ENCODE measurements at regions not wholly inside any gene's neighbourhood (a gene's known extent, or its start where the extent isn't known, plus 50 kb on each side); places are given as distances from the start of the nearest gene placed in this dataset.
"Not testable (repeated sequence)": the region's sequence is repeated elsewhere in the genome, so short reads cannot be mapped to it uniquely, and the experiment has no call there.

DNA sequence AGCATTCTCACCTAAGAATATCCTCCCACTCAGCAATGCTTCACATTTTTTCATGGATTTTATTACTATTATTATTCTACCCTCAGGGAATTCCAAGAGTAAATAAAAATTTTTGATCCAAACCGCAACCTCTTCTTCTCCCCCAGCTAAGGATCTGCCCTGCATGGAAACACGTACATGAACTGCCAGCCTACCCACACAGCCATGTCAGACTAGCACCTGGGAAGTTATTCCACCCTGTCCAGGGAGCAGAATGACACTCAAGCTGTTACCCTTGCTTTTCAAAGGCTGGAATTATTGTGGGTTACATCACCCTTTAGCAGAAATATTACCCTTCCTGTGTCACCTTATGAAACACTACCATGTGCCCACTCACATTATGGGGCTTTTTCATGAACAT is 227.3 kb upstream of the USP15 start:
- TF ChIP-seq CTCF (IDR thresholded peaks at IDR 0.05; ENCODE audit: low read depth, low read length, missing control alignments): no peak
- no peak for DNase-seq (ENCODE audit: low read depth)
- no peak overlapping the region for H3K4me3 ChIP-seq (ENCODE audit: low read depth, low read length)

DNA sequence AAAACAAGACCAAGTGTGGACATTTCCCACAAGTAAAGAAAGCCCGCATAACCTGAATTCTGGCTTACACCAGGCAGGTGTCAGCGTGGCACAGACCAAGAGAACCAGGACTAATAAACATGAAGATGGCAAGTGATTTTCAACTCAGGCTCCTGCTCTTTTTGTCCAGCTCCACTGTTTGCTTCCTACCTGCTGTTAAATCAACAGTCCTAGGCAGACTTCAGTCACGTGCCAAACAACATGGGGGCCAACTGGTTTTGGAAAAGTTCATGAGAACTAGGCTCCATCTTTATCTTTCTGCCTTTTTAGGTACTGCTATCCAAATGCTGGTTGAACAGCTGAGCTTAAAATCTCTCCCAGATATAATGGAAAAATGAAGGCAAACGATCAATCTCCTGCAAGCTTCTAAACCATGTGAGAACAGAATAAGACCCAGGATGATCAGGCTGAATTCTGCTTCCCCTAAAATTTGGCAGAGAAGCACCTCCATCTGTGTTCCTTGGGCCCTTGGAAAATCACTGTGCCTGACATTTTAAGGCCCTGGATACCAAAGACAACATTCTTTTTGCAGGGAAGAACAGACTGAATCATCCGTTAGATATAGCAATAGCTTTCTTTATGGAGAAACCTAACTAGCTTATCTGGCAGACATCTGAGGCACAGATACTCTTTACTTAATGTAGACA is 215.6 kb upstream of the USP15 start:
- no peak overlapping the region for H3K4me3 ChIP-seq (ENCODE audit: low read depth, low read length)
- no peak for DNase-seq (ENCODE audit: low read depth)
- no peak for TF ChIP-seq CTCF (IDR thresholded peaks at IDR 0.05; ENCODE audit: low read depth, low read length, missing control alignments)

GRCh38 chr12:62045211-62045610 is 215.0 kb upstream of the USP15 start:
- no peak overlapping the region for H3K4me3 ChIP-seq (ENCODE audit: low read depth, low read length)
- TF ChIP-seq CTCF (IDR thresholded peaks at IDR 0.05; ENCODE audit: low read depth, low read length, missing control alignments): no peak
- no peak for DNase-seq (ENCODE audit: low read depth)

DNA sequence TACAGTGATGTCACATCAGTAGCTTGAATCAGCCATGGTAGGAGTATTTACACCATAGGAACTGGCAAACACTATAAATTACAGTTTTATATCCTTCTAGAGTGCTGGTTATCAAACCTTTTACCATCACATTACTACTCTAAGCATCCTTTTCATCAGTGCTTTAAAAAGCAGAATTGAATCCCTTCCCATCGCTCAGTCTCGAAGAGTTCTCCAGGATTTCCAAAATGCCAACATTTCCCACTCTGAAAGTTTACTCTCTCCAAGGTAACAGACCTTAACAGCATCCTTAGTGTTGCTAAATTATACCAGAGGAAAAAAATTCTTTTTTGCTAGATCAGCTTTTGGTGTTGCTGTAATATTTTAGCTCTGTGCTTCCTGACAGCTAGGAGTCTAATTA is 209.4 kb upstream of the USP15 start:
- H3K4me3 ChIP-seq (ENCODE audit: low read depth, low read length): no peak overlapping the region
- no peak for DNase-seq (ENCODE audit: low read depth)
- TF ChIP-seq CTCF (IDR thresholded peaks at IDR 0.05; ENCODE audit: low read depth, low read length, missing control alignments): no peak

DNA sequence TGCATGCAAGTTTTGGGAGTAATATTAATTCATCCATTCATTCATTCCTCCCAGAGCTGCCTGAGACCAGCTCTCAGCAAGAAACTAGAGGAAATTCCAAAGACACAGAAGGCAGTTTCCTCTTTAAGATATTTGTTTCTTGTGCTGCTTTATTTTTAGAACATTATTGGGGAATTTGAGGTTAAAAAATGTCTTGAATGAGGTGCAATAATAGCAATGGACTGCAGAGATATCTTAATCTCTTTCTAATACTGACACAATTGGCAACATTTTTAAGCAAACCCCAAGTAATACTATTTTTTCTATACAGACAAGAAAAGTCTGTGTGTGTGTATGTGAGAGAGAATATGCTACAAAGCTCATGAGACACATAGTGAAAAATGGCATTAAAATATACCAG is 190.2 kb upstream of the USP15 start:
- DNase-seq (ENCODE audit: low read depth): no peak
- no peak for TF ChIP-seq CTCF (IDR thresholded peaks at IDR 0.05; ENCODE audit: low read depth, low read length, missing control alignments)
- no peak overlapping the region for H3K4me3 ChIP-seq (ENCODE audit: low read depth, low read length)

- H3K4me3 ChIP-seq (ENCODE audit: low read depth, low read length); DNase-seq (ENCODE audit: low read depth): not testable (repeated sequence)
Observed at GRCh38 chr12:62073236-62073635, 187.0 kb upstream of the USP15 start.

DNA sequence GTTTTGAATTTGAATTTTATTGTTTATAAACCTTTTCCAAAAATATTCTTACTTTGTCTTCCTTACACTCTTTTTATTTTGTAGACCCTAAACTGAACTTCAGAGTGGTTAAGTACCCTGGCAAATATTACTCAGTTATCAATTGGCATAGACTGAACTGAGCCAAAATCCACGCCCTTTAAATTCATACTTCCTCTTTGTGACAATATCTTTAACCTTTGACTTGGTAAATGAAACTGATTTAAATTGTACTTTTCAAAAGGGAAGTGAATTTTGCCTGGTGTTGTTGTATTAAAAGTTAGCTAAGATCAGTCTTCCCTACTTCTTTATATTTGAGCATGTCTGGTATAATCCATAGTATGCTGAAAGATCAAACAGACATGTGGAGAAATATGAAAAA is 184.3 kb upstream of the USP15 start:
- H3K4me3 ChIP-seq (ENCODE audit: low read depth, low read length): no peak overlapping the region
- DNase-seq (ENCODE audit: low read depth): no peak
- TF ChIP-seq CTCF (IDR thresholded peaks at IDR 0.05; ENCODE audit: low read depth, low read length, missing control alignments): no peak
